HepG2 (cell line): ENCODE measurements at regions not wholly inside any gene's neighbourhood (a gene's known extent, or its start where the extent isn't known, plus 50 kb on each side); places are given as distances from the start of the nearest gene placed in this dataset.

Experiments used
- BHLHE40 ChIP-seq: IDR thresholded peaks from 2 replicates; pipeline ENCODE4 v1.6.1; 2011; ENCODE audit warnings: low read length, improper control_type of control experiment
- CTCF ChIP-seq: sonication (generic); formaldehyde crosslinking; IDR thresholded peaks from 2 replicates; pipeline ENCODE4 v1.5.0; 2020; ENCODE audit warnings: mild to moderate bottlenecking, missing genetic modification reagents, moderate library complexity
- E2F5 ChIP-seq: sonication (generic); formaldehyde crosslinking; conservative IDR thresholded peaks from 2 replicates; pipeline ENCODE4 v1.4.0; 2020; ENCODE audit warnings: missing genetic modification reagents
- ETV6 ChIP-seq: sonication (generic); formaldehyde crosslinking; conservative IDR thresholded peaks from 2 replicates; pipeline ENCODE4 v1.4.0; 2020; ENCODE audit warnings: missing genetic modification reagents
- EZH2 ChIP-seq: conservative IDR thresholded peaks from 2 replicates; pipeline ENCODE4 v1.6.1; 2012; ENCODE audit warnings: mild to moderate bottlenecking, low read depth, low read length, moderate library complexity
- FOXM1 ChIP-seq: sonication (generic); formaldehyde crosslinking; IDR thresholded peaks from 2 replicates; pipeline ENCODE4 v1.5.0; 2020; ENCODE audit warnings: missing genetic modification reagents
- HOMEZ ChIP-seq: IDR thresholded peaks from 2 replicates; pipeline ENCODE4 v1.6.1; 2016; ENCODE audit warnings: low read depth
- KDM1A ChIP-seq: IDR thresholded peaks from 2 replicates; pipeline ENCODE4 v1.6.1; 2016; ENCODE audit warnings: missing compliant biosample characterization
- NR1H2 ChIP-seq: sonication (generic); formaldehyde crosslinking; IDR thresholded peaks from 2 replicates; pipeline ENCODE4 v1.8.1; 2022; ENCODE audit warnings: low read depth, missing genetic modification reagents, borderline replicate concordance
- NR2F2 ChIP-seq: IDR thresholded peaks from 2 replicates; pipeline ENCODE4 v1.6.1; 2012; ENCODE audit warnings: low read depth, inconsistent platforms, borderline replicate concordance
- POLR2A ChIP-seq, 2 experiments: IDR thresholded peaks; 2 replicates each; pipeline ENCODE4 v1.6.1; 2011; ENCODE audit warnings: low read depth in 2 of 2, low read length in 2 of 2, mild to moderate bottlenecking in 1 of 2, moderate library complexity in 1 of 2; ENCODE audit not compliant: insufficient read depth in 1 of 2
- RAD21 ChIP-seq: fragments of 450-650 bp; formaldehyde crosslinking; IDR thresholded peaks from 2 replicates; pipeline ENCODE4 v1.5.0; 2020; ENCODE audit warnings: mild to moderate bottlenecking
- REPIN1 ChIP-seq: sonication (generic); formaldehyde crosslinking; IDR thresholded peaks from 2 replicates; pipeline ENCODE4 v1.8.0; 2022; ENCODE audit warnings: missing genetic modification reagents, low read depth, mild to moderate bottlenecking, borderline replicate concordance

- TF ChIP-seq POLR2A (IDR thresholded peaks at IDR 0.05; ENCODE audit: insufficient read depth in 1 of 2, low read depth in 2 of 2, low read length in 2 of 2) (no peak), HOMEZ (CRISPR knock-in tag) (no peak), FOXM1 (CRISPR knock-in tag) (no peak), REPIN1 (CRISPR knock-in tag) (no peak), BHLHE40 (no peak), RAD21 (no peak), ETV6 (CRISPR knock-in tag) (no peak), KDM1A (no peak), NR1H2 (CRISPR knock-in tag) (no peak), NR2F2 (no peak), EZH2 (no peak), E2F5 (CRISPR knock-in tag) (no peak), CTCF (CRISPR knock-in tag) (no peak)
These were observed 75.2 kb downstream of the SOX4 start for GRCh38 chr6:21668795-21669194.
